T-cell (primary cell): ENCODE measurements at regions not wholly inside any gene's neighbourhood (a gene's known extent, or its start where the extent isn't known, plus 50 kb on each side); places are given as distances from the start of the nearest gene placed in this dataset.

Source experiments
- ATAC-seq, 4 experiments: fragments of 200-7000 bp in 3 of 4; fragments of 150-1000 bp in 1 of 4; cut with Tn5 transposase; replicated peaks in 1 of 4; 1 replicate in 3 of 4; 2 replicates in 1 of 4; pipeline ENCODE4 v1.10.0; 2021; ENCODE audit warnings: moderate library complexity in 3 of 4, mild to moderate bottlenecking in 2 of 4, moderate number of reproducible peaks in 1 of 4
- CTCF ChIA-PET, 2 donors: fragments of 300-600 bp; sonication (Branson Sonifier 250); formaldehyde crosslinking; loops; one replicate each; lab custom pipeline; 2022; ENCODE audit warnings: antibody characterized with exemption in 2 of 2; lab: Charles Lee
- POLR2A ChIA-PET, 2 donors: fragments of 300-600 bp; sonication (Branson Sonifier 250); formaldehyde crosslinking; loops; one replicate each; lab custom pipeline; 2022; ENCODE audit warnings: antibody characterized with exemption in 2 of 2; lab: Charles Lee
- DNase-seq, 35 experiments: peaks; one replicate each; pipeline versions ENCODE4 v3.0.0 to v3.0.0-alpha.2; 2013 to 2023
- H3K27ac ChIP-seq: one replicate; pipeline ENCODE4 v1.5.1; 2013; ENCODE audit warnings: low read length
- H3K27me3 ChIP-seq, 2 experiments: replicated peaks in 1 of 2; 1 replicate in 1 of 2; 2 replicates in 1 of 2; pipeline versions ENCODE4 v1.6.1 to v1.7.0; 2013; ENCODE audit warnings: low read length in 1 of 2, mixed read lengths in 1 of 2; ENCODE audit not compliant: control insufficient read depth in 2 of 2, insufficient read depth in 2 of 2; ENCODE audit errors: extremely low read depth in 1 of 2
- H3K36me3 ChIP-seq, 2 donors: 1 replicate in 1 of 2; 2 replicates in 1 of 2; pipeline versions ENCODE4 v1.6.1 to v1.7.0; 2013; ENCODE audit warnings: low read length in 1 of 2; ENCODE audit not compliant: control insufficient read depth in 2 of 2, insufficient read depth in 1 of 2; ENCODE audit errors: extremely low read depth in 1 of 2
- H3K4me1 ChIP-seq, 2 experiments: 1 replicate in 1 of 2; 2 replicates in 1 of 2; pipeline versions ENCODE4 v1.6.1 to v1.7.0; 2013; ENCODE audit warnings: low read length in 2 of 2, mixed read lengths in 1 of 2; ENCODE audit not compliant: insufficient read depth in 2 of 2, control insufficient read depth in 1 of 2; ENCODE audit errors: extremely low read depth in 1 of 2
- H3K4me3 ChIP-seq, 2 donors: 1 replicate in 1 of 2; 2 replicates in 1 of 2; pipeline versions ENCODE4 v1.5.1 to v1.7.0; 2013; ENCODE audit warnings: mild to moderate bottlenecking in 2 of 2, low read length in 1 of 2, moderate library complexity in 1 of 2; ENCODE audit not compliant: control insufficient read depth in 1 of 2; ENCODE audit errors: extremely low read depth in 1 of 2
- H3K9me3 ChIP-seq: 2 replicates; pipeline ENCODE4 v1.7.0; 2013
- H3K27ac Mint-ChIP-seq, 2 donors: one replicate each; pipeline ENCODE4 v1.8.0; 2020 to 2021; ENCODE audit warnings: mild to moderate bottlenecking in 2 of 2, mixed read lengths in 2 of 2
- H3K27me3 Mint-ChIP-seq, 2 donors: one replicate each; pipeline ENCODE4 v1.8.0; 2021 to 2022; ENCODE audit warnings: mixed read lengths in 2 of 2
- H3K36me3 Mint-ChIP-seq: one replicate; pipeline ENCODE4 v1.8.0; 2021; ENCODE audit warnings: mixed read lengths
- H3K4me1 Mint-ChIP-seq, 3 donors: one replicate each; pipeline ENCODE4 v1.8.0; 2020 to 2022; ENCODE audit warnings: mixed read lengths in 3 of 3, mild to moderate bottlenecking in 1 of 3
- H3K4me3 Mint-ChIP-seq, 3 donors: one replicate each; pipeline ENCODE4 v1.8.0; 2020 to 2022; ENCODE audit warnings: mild to moderate bottlenecking in 3 of 3, mixed read lengths in 3 of 3, moderate library complexity in 3 of 3
- H3K9me3 Mint-ChIP-seq, 3 donors: one replicate each; pipeline ENCODE4 v1.8.0; 2020 to 2022; ENCODE audit warnings: mixed read lengths in 3 of 3
- WGBS: methylation state at CpG from one replicate; pipeline ENCODE4 v1.1.5; 2013; ENCODE audit warnings: missing lambda C conversion rate; ENCODE audit not compliant: insufficient coverage; 5-methylcytosine and 5-hydroxymethylcytosine counted together

- ATAC-seq, result peak in 2 of 4 experiments; percentile 27 to 35
- WGBS, result 67% methylated on average over 10 of the region's 11 CpGs
These were observed 529.2 kb upstream of the ID2 start for GRCh38 chr2:8152392-8153257.

DNA sequence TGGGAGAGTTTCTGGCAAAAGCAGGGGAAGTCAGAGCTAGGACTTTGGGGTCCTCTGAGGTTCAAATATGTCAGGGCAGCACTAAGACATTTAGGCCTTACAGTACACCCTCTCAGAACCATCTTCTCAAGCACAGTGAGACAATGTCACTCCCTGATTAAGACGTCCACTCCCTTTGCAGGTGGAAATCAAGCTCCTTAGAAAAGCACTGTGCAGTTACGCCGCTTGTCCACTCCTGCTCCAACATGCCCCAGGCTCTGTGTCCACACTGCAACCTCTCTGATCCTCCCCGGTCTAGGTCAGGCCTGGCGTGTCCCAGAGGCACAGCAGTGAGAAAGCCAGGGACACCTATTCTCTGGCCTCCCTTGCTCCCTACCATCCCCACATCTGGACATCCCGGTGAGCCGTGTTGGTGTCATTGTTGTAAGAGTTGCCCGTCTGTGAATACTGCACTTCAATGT lies 528.6 kb upstream of the ID2 start:
- no peaks in the 10 kb centered on the region for H3K9me3 ChIP-seq
- Mint-ChIP-seq H3K4me3 (no peak overlapping the region), H3K4me1 (peaks cover 6 to 17% (median 9%) of the 10 kb centered on the region in 3 donors), H3K9me3 (no peaks in the 10 kb centered on the region), H3K36me3 (no peaks in the 10 kb centered on the region), H3K27ac (no peak overlapping the region), H3K27me3 (no peaks in the 10 kb centered on the region)
- POLR2A ChIA-PET, result no interaction called here
- CTCF ChIA-PET, result no interaction called here
- no peaks in the 10 kb centered on the region for H3K27me3 ChIP-seq
- ATAC-seq (no peak), DNase-seq (no peak)
- H3K4me3 ChIP-seq, result no peak overlapping the region
- WGBS, result 92% methylated on average over 4 of the region's 8 CpGs
- H3K4me1 ChIP-seq, result peaks cover 0 to 6% of the 10 kb centered on the region in 2 experiments
- no peaks in the 10 kb centered on the region for H3K36me3 ChIP-seq
- no peak overlapping the region for H3K27ac ChIP-seq

More at GRCh38 chr2:8152392-8153257, 529.2 kb upstream of the ID2 start:
- H3K4me3 ChIP-seq, result no peak overlapping the region
- H3K4me1 Mint-ChIP-seq, result peaks cover 6 to 17% (median 9%) of the 10 kb centered on the region in 3 donors
- ChIA-PET CTCF (no interaction called here), POLR2A (no interaction called here)
- no peak overlapping the region for H3K27ac ChIP-seq
- H3K9me3 Mint-ChIP-seq, result no peaks in the 10 kb centered on the region
- H3K36me3 ChIP-seq, result no peaks in the 10 kb centered on the region
- no peaks in the 10 kb centered on the region for H3K27me3 ChIP-seq
- H3K4me1 ChIP-seq, result peaks cover 0 to 6% of the 10 kb centered on the region in 2 experiments
- H3K27ac Mint-ChIP-seq, result no peak overlapping the region
- no peak for DNase-seq
- no peak overlapping the region for H3K4me3 Mint-ChIP-seq
- H3K9me3 ChIP-seq, result no peaks in the 10 kb centered on the region
- H3K27me3 Mint-ChIP-seq, result no peaks in the 10 kb centered on the region
- H3K36me3 Mint-ChIP-seq, result no peaks in the 10 kb centered on the region

GRCh38 chr2:8154270-8154669 lies 527.6 kb upstream of the ID2 start:
- Histone ChIP-seq H3K9me3 (no peaks in the 10 kb centered on the region), H3K36me3 (no peaks in the 10 kb centered on the region), H3K27ac (no peak overlapping the region), H3K27me3 (no peaks in the 10 kb centered on the region), H3K4me3 (no peak overlapping the region), H3K4me1 (peaks cover 0 to 6% of the 10 kb centered on the region in 2 experiments)
- H3K36me3 Mint-ChIP-seq, result no peaks in the 10 kb centered on the region
- peaks cover 6 to 17% (median 9%) of the 10 kb centered on the region in 3 donors for H3K4me1 Mint-ChIP-seq
- H3K9me3 Mint-ChIP-seq, result no peaks in the 10 kb centered on the region
- no peak overlapping the region for H3K4me3 Mint-ChIP-seq
- ChIA-PET CTCF (no interaction called here), POLR2A (no interaction called here)
- DNase-seq (no peak), ATAC-seq (no peak)
- no peaks in the 10 kb centered on the region for H3K27me3 Mint-ChIP-seq
- 80% methylated on average over 1 of the region's 7 CpGs for WGBS
- no peak overlapping the region for H3K27ac Mint-ChIP-seq

DNA sequence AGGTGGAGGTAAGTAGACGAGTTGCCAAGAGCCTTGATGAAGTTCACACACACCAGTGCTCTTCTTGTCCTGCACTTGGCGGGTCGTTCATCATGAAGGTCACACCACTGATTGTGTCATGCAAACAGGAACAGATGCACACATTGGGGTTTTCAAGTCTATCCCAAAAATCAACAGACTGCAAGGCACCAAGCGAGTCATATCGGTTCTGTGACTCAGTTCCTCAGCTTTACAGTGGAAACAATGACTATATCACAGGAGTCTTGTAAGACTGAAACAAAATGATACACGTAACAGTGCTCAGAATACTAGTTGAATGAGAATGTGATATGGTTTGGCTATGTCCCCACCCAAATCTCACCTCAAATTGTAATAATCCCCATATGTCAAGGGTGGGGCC lies 526.9 kb upstream of the ID2 start:
- CTCF ChIA-PET, result no interaction called here
- POLR2A ChIA-PET, result no interaction called here
- Histone ChIP-seq H3K4me1 (peaks cover 0 to 6% of the 10 kb centered on the region in 2 experiments), H3K36me3 (no peaks in the 10 kb centered on the region), H3K27me3 (no peaks in the 10 kb centered on the region), H3K27ac (no peak overlapping the region), H3K9me3 (no peaks in the 10 kb centered on the region), H3K4me3 (no peak overlapping the region)
- ATAC-seq (no peak), DNase-seq (no peak)
- Mint-ChIP-seq H3K27ac (no peak overlapping the region), H3K27me3 (no peaks in the 10 kb centered on the region), H3K36me3 (no peaks in the 10 kb centered on the region), H3K9me3 (no peaks in the 10 kb centered on the region), H3K4me3 (no peak overlapping the region), H3K4me1 (peaks cover 6 to 17% (median 9%) of the 10 kb centered on the region in 3 donors)
- 54% methylated on average over 5 of the region's 6 CpGs for WGBS

GRCh38 chr2:8157621-8158430 lies 524.0 kb upstream of the ID2 start:
- H3K27ac Mint-ChIP-seq, result no peak overlapping the region
- CTCF ChIA-PET, result no interaction called here
- no peaks in the 10 kb centered on the region for H3K36me3 ChIP-seq
- POLR2A ChIA-PET, result no interaction called here
- ATAC-seq (no peak), DNase-seq (no peak)
- H3K4me3 ChIP-seq, result no peak overlapping the region
- no peaks in the 10 kb centered on the region for H3K27me3 Mint-ChIP-seq
- H3K36me3 Mint-ChIP-seq, result no peaks in the 10 kb centered on the region
- H3K4me3 Mint-ChIP-seq, result no peak overlapping the region
- 95% methylated on average over 6 of the region's 17 CpGs for WGBS
- no peaks in the 10 kb centered on the region for H3K27me3 ChIP-seq
- peaks cover 3 to 11% (median 3%) of the 10 kb centered on the region in 3 donors for H3K4me1 Mint-ChIP-seq
- no peak overlapping the region for H3K27ac ChIP-seq
- no peaks in the 10 kb centered on the region for H3K9me3 Mint-ChIP-seq
- H3K4me1 ChIP-seq, result peaks cover 0 to 3% of the 10 kb centered on the region in 2 experiments
- no peaks in the 10 kb centered on the region for H3K9me3 ChIP-seq

- Mint-ChIP-seq H3K4me1 (peaks cover 0 to 6% (median 0%) of the 10 kb centered on the region in 3 donors), H3K27ac (no peak overlapping the region), H3K27me3 (no peaks in the 10 kb centered on the region), H3K9me3 (no peaks in the 10 kb centered on the region), H3K4me3 (no peak overlapping the region), H3K36me3 (no peaks in the 10 kb centered on the region)
- H3K4me3 ChIP-seq, result no peak overlapping the region
- H3K36me3 ChIP-seq, result no peaks in the 10 kb centered on the region
- 90% methylated on average over 4 of the region's 6 CpGs for WGBS
- CTCF ChIA-PET, result no interaction called here
- no peaks in the 10 kb centered on the region for H3K4me1 ChIP-seq
- no peak for DNase-seq
- POLR2A ChIA-PET, result no interaction called here
- no peak for ATAC-seq
- no peaks in the 10 kb centered on the region for H3K9me3 ChIP-seq
- H3K27me3 ChIP-seq, result no peaks in the 10 kb centered on the region
- H3K27ac ChIP-seq, result no peak overlapping the region
These were observed 523.1 kb upstream of the ID2 start for GRCh38 chr2:8158711-8159110.
